ENCODE measurements at regions not wholly inside any gene's neighbourhood (a gene's known extent, or its start where the extent isn't known, plus 50 kb on each side); places are given as distances from the start of the nearest gene placed in this dataset.

GRCh38 chr6:140586426-140587061 lies 1212.1 kb upstream of the CITED2 start:
- no peak overlapping the region for H3K9ac ChIP-seq (ENCODE audit: low read depth, low read length)
- H3K9me3 ChIP-seq (ENCODE audit: control insufficient read depth, insufficient read depth, low read length), result no peaks in the 10 kb centered on the region

DNA sequence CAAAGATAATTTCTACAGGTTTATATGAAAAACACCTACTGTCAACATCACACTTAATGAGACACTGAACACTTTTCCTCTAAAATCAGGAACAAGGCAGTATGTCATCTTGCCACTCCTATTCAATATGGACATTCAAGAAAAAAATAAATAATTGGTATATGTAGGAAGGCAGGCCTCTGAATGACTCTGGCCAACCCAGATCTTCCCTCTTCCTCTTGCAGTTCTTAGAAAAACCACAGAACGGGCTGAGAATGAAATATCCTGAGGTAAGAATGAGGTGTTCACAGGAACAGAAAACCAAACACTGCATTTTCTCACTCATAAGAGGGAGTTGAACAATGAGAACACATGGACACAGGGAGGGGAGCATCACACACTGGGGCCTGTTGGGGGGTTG lies 1207.2 kb upstream of the CITED2 start:
- Histone ChIP-seq H3K36me3 (ENCODE audit: control insufficient read depth, insufficient read depth, low read length) (no peaks in the 10 kb centered on the region), H3K9ac (ENCODE audit: low read depth, low read length) (no peak overlapping the region), H3K27me3 (ENCODE audit: control insufficient read depth, insufficient read depth, low read length) (no peaks in the 10 kb centered on the region), H3K4me3 (ENCODE audit: low read depth, low read length) (no peak overlapping the region), H3K9me3 (ENCODE audit: control insufficient read depth, insufficient read depth, low read length) (no peaks in the 10 kb centered on the region), H3K4me1 (ENCODE audit: control insufficient read depth, insufficient read depth, low read length) (no peaks in the 10 kb centered on the region)

More at GRCh38 chr6:140586426-140587061, 1212.1 kb upstream of the CITED2 start:
- no peak overlapping the region for H3K4me3 ChIP-seq (ENCODE audit: low read depth, low read length)
- H3K36me3 ChIP-seq (ENCODE audit: control insufficient read depth, insufficient read depth, low read length), result no peaks in the 10 kb centered on the region
- no peaks in the 10 kb centered on the region for H3K4me1 ChIP-seq (ENCODE audit: control insufficient read depth, insufficient read depth, low read length)
- no peaks in the 10 kb centered on the region for H3K27me3 ChIP-seq (ENCODE audit: control insufficient read depth, insufficient read depth, low read length)

DNA sequence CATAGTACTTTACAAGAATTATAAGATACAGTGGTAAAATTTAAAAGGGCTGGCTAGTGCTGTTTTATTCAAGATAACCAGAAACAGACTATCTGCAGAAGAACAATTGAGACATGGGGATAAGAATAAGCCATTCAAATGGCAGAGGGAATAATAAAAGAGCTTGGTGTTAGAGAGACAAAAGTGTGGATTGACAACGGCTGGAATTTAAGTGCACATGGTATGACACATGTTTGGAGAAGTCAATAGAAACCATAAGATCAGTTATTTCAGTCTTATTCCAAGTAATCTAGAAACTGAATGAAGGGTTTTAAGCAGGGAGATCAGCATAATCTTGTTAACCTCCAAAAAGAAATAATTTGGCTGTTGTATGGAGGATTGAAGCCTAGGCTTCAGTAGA lies 1205.5 kb upstream of the CITED2 start:
- Histone ChIP-seq H3K9me3 (ENCODE audit: control insufficient read depth, insufficient read depth, low read length) (no peaks in the 10 kb centered on the region), H3K9ac (ENCODE audit: low read depth, low read length) (no peak overlapping the region), H3K4me3 (ENCODE audit: low read depth, low read length) (no peak overlapping the region), H3K27me3 (ENCODE audit: control insufficient read depth, insufficient read depth, low read length) (no peaks in the 10 kb centered on the region), H3K4me1 (ENCODE audit: control insufficient read depth, insufficient read depth, low read length) (no peaks in the 10 kb centered on the region), H3K36me3 (ENCODE audit: control insufficient read depth, insufficient read depth, low read length) (no peaks in the 10 kb centered on the region)

DNA sequence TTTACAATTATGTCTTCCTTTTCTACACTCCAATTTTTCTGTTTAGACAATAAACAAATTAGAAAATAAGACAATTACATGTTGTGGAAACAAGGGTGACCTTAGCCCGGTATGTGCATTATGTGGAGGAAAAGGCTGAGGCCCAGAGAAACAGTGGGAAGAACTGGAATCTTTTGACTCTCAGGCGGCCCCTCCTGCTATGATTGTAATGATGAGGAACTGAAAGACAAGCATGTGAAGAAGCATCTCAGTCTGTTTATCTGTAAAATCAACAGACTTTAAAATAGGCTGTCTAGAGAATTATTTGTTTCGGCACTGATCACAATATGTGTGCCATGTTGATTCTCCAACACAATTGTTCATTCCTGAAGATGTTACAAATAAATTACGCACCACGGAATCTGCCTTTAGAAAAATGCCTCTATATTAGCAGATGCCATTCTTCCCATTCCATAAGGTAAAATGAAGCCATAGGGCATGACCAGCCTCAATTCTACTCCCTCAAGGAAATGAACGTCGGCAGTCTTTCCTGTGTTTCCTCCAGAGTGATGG lies 1201.6 kb upstream of the CITED2 start:
- H3K4me1 ChIP-seq (ENCODE audit: control insufficient read depth, insufficient read depth, low read length), result peaks cover 3% of the 10 kb centered on the region
- no peaks in the 10 kb centered on the region for H3K27me3 ChIP-seq (ENCODE audit: control insufficient read depth, insufficient read depth, low read length)
- H3K4me3 ChIP-seq (ENCODE audit: low read depth, low read length), result no peak overlapping the region
- no peaks in the 10 kb centered on the region for H3K9me3 ChIP-seq (ENCODE audit: control insufficient read depth, insufficient read depth, low read length)
- no peaks in the 10 kb centered on the region for H3K36me3 ChIP-seq (ENCODE audit: control insufficient read depth, insufficient read depth, low read length)
- H3K9ac ChIP-seq (ENCODE audit: low read depth, low read length), result no peak overlapping the region

DNA sequence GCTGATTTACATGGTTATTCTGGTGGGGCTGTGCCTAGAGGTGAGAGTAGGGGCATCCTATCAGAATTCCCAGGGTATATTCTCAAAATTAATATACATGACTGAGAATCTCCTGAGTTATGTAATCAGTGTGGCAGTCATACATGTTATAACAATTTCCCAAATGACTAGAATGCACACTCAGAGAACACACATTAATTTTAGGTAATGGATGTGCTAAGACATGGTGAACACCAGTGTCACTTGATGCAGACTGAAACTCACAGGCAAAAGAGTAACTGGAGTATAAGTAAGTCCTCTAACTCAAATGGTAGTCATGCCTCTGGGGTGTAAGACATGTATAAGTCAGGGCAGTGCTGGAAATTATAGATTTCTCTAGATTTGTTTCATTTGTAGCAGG lies 1198.4 kb upstream of the CITED2 start:
- Histone ChIP-seq H3K36me3 (ENCODE audit: control insufficient read depth, insufficient read depth, low read length) (no peaks in the 10 kb centered on the region), H3K27me3 (ENCODE audit: control insufficient read depth, insufficient read depth, low read length) (no peaks in the 10 kb centered on the region), H3K9me3 (ENCODE audit: control insufficient read depth, insufficient read depth, low read length) (no peaks in the 10 kb centered on the region), H3K4me3 (ENCODE audit: low read depth, low read length) (no peak overlapping the region), H3K9ac (ENCODE audit: low read depth, low read length) (no peak overlapping the region), H3K4me1 (ENCODE audit: control insufficient read depth, insufficient read depth, low read length) (peaks cover 3% of the 10 kb centered on the region)

DNA sequence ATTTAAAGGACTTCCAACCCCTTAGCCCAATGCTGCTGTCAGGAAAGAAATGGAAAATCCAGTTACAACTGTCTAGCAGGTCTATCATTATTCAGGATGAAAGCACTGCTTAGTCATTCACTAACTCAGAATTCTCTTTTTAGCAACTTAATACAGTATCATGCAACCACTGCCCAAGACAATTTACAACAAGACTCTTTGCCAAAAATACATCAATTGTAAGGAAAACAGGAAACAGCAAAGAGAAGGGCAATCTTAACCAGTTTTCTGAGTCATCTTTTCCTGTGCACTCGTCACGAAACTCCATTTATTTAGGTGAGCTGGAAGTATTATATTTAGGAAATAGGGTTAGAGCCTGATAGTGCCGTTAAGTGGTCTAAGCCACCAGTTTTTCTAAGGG lies 1197.7 kb upstream of the CITED2 start:
- no peaks in the 10 kb centered on the region for H3K36me3 ChIP-seq (ENCODE audit: control insufficient read depth, insufficient read depth, low read length)
- no peaks in the 10 kb centered on the region for H3K27me3 ChIP-seq (ENCODE audit: control insufficient read depth, insufficient read depth, low read length)
- no peak overlapping the region for H3K4me3 ChIP-seq (ENCODE audit: low read depth, low read length)
- peaks cover 3% of the 10 kb centered on the region for H3K4me1 ChIP-seq (ENCODE audit: control insufficient read depth, insufficient read depth, low read length)
- H3K9me3 ChIP-seq (ENCODE audit: control insufficient read depth, insufficient read depth, low read length), result no peaks in the 10 kb centered on the region
- H3K9ac ChIP-seq (ENCODE audit: low read depth, low read length), result no peak overlapping the region

GRCh38 chr6:140571145-140571544 lies 1196.7 kb upstream of the CITED2 start:
- H3K9ac ChIP-seq (ENCODE audit: low read depth, low read length), result no peak overlapping the region
- H3K4me1 ChIP-seq (ENCODE audit: control insufficient read depth, insufficient read depth, low read length), result peaks cover 3% of the 10 kb centered on the region
- no peaks in the 10 kb centered on the region for H3K27me3 ChIP-seq (ENCODE audit: control insufficient read depth, insufficient read depth, low read length)
- no peaks in the 10 kb centered on the region for H3K9me3 ChIP-seq (ENCODE audit: control insufficient read depth, insufficient read depth, low read length)
- no peaks in the 10 kb centered on the region for H3K36me3 ChIP-seq (ENCODE audit: control insufficient read depth, insufficient read depth, low read length)
- H3K4me3 ChIP-seq (ENCODE audit: low read depth, low read length), result no peak overlapping the region

DNA sequence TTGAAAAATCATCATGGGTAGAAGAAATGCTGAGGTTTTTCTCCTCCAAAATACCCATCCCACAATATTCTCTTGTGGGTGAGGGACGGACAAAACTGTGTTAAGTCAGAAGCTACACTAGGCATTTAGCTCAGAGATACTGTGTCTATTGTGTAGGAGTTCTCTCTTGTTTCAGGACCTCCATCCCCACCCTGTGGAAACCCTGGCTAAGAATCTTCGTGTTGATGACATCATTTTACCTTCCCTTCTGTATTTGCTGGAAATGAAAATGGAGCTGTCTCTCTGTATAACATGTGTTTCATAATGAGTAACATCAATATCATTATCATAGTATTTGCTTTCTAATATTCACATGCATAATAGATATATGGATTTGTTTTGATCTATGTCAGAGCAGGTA lies 1193.0 kb upstream of the CITED2 start:
- H3K27me3 ChIP-seq (ENCODE audit: control insufficient read depth, insufficient read depth, low read length), result no peaks in the 10 kb centered on the region
- H3K36me3 ChIP-seq (ENCODE audit: control insufficient read depth, insufficient read depth, low read length), result no peaks in the 10 kb centered on the region
- no peak overlapping the region for H3K9ac ChIP-seq (ENCODE audit: low read depth, low read length)
- H3K9me3 ChIP-seq (ENCODE audit: control insufficient read depth, insufficient read depth, low read length), result no peaks in the 10 kb centered on the region
- H3K4me1 ChIP-seq (ENCODE audit: control insufficient read depth, insufficient read depth, low read length), result peaks cover 3% of the 10 kb centered on the region
- no peak overlapping the region for H3K4me3 ChIP-seq (ENCODE audit: low read depth, low read length)

GRCh38 chr6:140566781-140567277 lies 1192.4 kb upstream of the CITED2 start:
- Histone ChIP-seq H3K27me3 (ENCODE audit: control insufficient read depth, insufficient read depth, low read length) (no peaks in the 10 kb centered on the region), H3K9ac (ENCODE audit: low read depth, low read length) (no peak overlapping the region), H3K4me3 (ENCODE audit: low read depth, low read length) (no peak overlapping the region), H3K36me3 (ENCODE audit: control insufficient read depth, insufficient read depth, low read length) (no peaks in the 10 kb centered on the region), H3K4me1 (ENCODE audit: control insufficient read depth, insufficient read depth, low read length) (no peaks in the 10 kb centered on the region), H3K9me3 (ENCODE audit: control insufficient read depth, insufficient read depth, low read length) (no peaks in the 10 kb centered on the region)

GRCh38 chr6:140563728-140564127 lies 1189.3 kb upstream of the CITED2 start:
- Histone ChIP-seq H3K9me3 (ENCODE audit: control insufficient read depth, insufficient read depth, low read length) (no peaks in the 10 kb centered on the region), H3K4me1 (ENCODE audit: control insufficient read depth, insufficient read depth, low read length) (no peaks in the 10 kb centered on the region), H3K27me3 (ENCODE audit: control insufficient read depth, insufficient read depth, low read length) (no peaks in the 10 kb centered on the region), H3K4me3 (ENCODE audit: low read depth, low read length) (no peak overlapping the region), H3K36me3 (ENCODE audit: control insufficient read depth, insufficient read depth, low read length) (no peaks in the 10 kb centered on the region), H3K9ac (ENCODE audit: low read depth, low read length) (no peak overlapping the region)

GRCh38 chr6:140561701-140562100 lies 1187.3 kb upstream of the CITED2 start:
- no peaks in the 10 kb centered on the region for H3K36me3 ChIP-seq (ENCODE audit: control insufficient read depth, insufficient read depth, low read length)
- H3K27me3 ChIP-seq (ENCODE audit: control insufficient read depth, insufficient read depth, low read length), result no peaks in the 10 kb centered on the region
- H3K4me3 ChIP-seq (ENCODE audit: low read depth, low read length), result no peak overlapping the region
- H3K9ac ChIP-seq (ENCODE audit: low read depth, low read length), result no peak overlapping the region
- H3K4me1 ChIP-seq (ENCODE audit: control insufficient read depth, insufficient read depth, low read length), result no peaks in the 10 kb centered on the region
- H3K9me3 ChIP-seq (ENCODE audit: control insufficient read depth, insufficient read depth, low read length), result no peaks in the 10 kb centered on the region

GRCh38 chr6:140560671-140561070 lies 1186.2 kb upstream of the CITED2 start:
- Histone ChIP-seq H3K4me1 (ENCODE audit: control insufficient read depth, insufficient read depth, low read length) (no peaks in the 10 kb centered on the region), H3K36me3 (ENCODE audit: control insufficient read depth, insufficient read depth, low read length) (no peaks in the 10 kb centered on the region), H3K4me3 (ENCODE audit: low read depth, low read length) (no peak overlapping the region), H3K27me3 (ENCODE audit: control insufficient read depth, insufficient read depth, low read length) (no peaks in the 10 kb centered on the region), H3K9me3 (ENCODE audit: control insufficient read depth, insufficient read depth, low read length) (no peaks in the 10 kb centered on the region), H3K9ac (ENCODE audit: low read depth, low read length) (no peak overlapping the region)
